ENCODE measurements at regions not wholly inside any gene's neighbourhood (a gene's known extent, or its start where the extent isn't known, plus 50 kb on each side); places are given as distances from the start of the nearest gene placed in this dataset.

DNA sequence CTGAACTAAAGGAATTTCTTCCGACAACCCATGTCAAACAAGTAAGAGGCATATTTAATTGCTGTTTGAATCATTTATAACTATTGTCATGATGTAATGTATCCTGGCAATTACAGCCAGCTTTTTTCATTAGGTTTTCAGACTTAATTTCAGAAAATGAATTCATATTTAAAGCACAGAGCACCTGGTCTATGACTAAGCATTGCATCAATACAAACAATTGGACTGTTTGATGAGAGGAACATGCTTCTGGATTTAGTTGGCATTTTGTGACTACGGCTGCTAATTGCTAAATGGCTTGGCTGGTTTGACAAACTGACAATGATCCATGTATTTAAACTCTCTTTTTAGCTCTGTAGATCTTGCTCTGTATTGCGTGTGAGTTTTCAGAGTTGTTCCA lies 853.4 kb downstream of the NCAM2 start:
- intact Hi-C loops (cut with DNase I) = no loop called here
- Histone ChIP-seq H3K27me3 (no peaks in the 10 kb centered on the region), H3K4me1 (no peaks in the 10 kb centered on the region), H3K9me3 (no peaks in the 10 kb centered on the region), H3K4me3 (no peak overlapping the region), H3K27ac (no peak overlapping the region), H3K36me3 (no peaks in the 10 kb centered on the region)
- DNase-seq (no peak), ATAC-seq (no peak)
- TF ChIP-seq, protein P1, sequence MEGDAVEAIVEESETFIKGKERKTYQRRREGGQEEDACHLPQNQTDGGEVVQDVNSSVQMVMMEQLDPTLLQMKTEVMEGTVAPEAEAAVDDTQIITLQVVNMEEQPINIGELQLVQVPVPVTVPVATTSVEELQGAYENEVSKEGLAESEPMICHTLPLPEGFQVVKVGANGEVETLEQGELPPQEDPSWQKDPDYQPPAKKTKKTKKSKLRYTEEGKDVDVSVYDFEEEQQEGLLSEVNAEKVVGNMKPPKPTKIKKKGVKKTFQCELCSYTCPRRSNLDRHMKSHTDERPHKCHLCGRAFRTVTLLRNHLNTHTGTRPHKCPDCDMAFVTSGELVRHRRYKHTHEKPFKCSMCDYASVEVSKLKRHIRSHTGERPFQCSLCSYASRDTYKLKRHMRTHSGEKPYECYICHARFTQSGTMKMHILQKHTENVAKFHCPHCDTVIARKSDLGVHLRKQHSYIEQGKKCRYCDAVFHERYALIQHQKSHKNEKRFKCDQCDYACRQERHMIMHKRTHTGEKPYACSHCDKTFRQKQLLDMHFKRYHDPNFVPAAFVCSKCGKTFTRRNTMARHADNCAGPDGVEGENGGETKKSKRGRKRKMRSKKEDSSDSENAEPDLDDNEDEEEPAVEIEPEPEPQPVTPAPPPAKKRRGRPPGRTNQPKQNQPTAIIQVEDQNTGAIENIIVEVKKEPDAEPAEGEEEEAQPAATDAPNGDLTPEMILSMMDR (IDR thresholded peaks at IDR 0.05) = no peak
- TF ChIP-seq POLR2A (IDR thresholded peaks at IDR 0.05) = no peak
- WGBS (ENCODE audit: insufficient coverage, low coverage, low lambda C conversion rate, missing lambda C conversion rate) = 53% methylated on average over 3 of the region's 3 CpGs

DNA sequence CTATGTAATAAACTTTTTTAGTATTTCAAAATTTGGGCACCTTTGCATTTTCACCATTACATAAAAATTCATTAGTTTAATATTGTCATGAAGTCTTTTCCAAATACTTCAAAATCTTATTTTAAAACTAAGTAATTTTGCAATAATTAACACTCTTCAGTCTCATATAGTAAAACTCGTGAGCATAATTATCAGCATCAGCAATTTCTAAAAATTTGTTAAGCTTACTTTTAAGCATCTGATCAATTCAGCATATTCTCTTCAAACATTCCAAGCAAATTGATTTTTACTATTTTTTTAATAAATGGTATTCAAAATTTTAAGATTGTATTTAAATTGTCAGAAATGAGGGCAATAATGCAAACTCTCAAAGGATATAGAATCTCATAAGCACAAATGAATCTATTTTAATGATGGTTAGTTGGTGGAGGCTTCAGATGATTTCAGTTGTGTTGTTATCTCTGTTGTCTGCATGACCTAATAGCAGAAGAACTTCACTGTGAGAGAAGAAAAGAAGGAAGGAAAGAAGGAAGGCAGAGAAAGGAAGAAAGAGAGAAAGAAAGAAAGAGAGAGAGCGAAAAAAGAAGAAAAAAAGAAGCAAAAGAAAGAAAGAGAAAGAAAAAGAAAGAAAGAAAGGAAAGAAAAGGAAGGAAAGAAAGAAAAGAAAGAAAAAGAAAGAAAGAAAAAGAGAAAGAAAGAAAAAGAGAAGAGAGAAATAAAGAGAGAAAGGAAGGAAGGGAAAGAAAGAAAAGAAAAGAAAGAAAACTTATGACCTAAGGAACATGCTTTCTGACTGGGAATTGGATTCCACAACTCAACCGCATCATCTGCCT lies 860.5 kb downstream of the NCAM2 start:
- no peak for ATAC-seq
- H3K27me3 ChIP-seq = no peaks in the 10 kb centered on the region
- DNase-seq = no peak
- no peak overlapping the region for H3K4me3 ChIP-seq
- TF ChIP-seq, protein P1 (IDR thresholded peaks at IDR 0.05) = no peak
- TF ChIP-seq POLR2A (IDR thresholded peaks at IDR 0.05) = no peak
- no peak overlapping the region for H3K27ac ChIP-seq
- no peaks in the 10 kb centered on the region for H3K4me1 ChIP-seq
- 59% methylated on average over 3 of the region's 3 CpGs for WGBS (ENCODE audit: insufficient coverage, low coverage, low lambda C conversion rate, missing lambda C conversion rate)
- no peaks in the 10 kb centered on the region for H3K36me3 ChIP-seq
- no peaks in the 10 kb centered on the region for H3K9me3 ChIP-seq
- intact Hi-C loops (cut with DNase I) = no loop called here

DNA sequence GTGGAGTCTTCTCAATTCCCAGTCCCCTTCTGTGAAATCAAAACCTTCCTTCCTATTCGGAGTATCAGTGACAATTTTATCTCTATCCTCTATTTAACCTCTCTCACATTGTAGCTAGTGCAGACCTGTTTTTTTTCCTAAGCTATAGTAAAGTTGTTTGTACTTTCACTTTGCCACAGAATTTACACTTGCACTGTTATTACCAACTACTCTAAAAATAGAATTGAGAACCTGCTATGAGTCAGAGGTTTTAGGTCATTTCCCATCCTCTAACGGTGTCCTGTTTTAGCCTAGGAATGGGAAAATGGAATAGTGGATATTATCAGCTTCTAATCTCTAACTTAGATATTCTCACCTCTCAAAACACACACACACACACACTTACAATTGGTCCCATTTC lies 862.7 kb downstream of the NCAM2 start:
- H3K4me1 ChIP-seq = no peaks in the 10 kb centered on the region
- peak; percentile 54 to 91 (median 66) for ATAC-seq
- WGBS (ENCODE audit: insufficient coverage, low coverage, low lambda C conversion rate, missing lambda C conversion rate) = 26% methylated on average over 2 of the region's 2 CpGs
- no peak overlapping the region for H3K27ac ChIP-seq
- H3K4me3 ChIP-seq = no peak overlapping the region
- TF ChIP-seq, protein P1 (IDR thresholded peaks at IDR 0.05) = no peak
- no peak for TF ChIP-seq POLR2A (IDR thresholded peaks at IDR 0.05)
- H3K27me3 ChIP-seq = no peaks in the 10 kb centered on the region
- H3K9me3 ChIP-seq = no peaks in the 10 kb centered on the region
- H3K36me3 ChIP-seq = no peaks in the 10 kb centered on the region
- intact Hi-C loops (cut with DNase I) = no loop called here
- DNase-seq = no peak

- DNase-seq = no peak
- intact Hi-C loops (cut with DNase I) = no loop called here
- Histone ChIP-seq H3K4me1 (no peaks in the 10 kb centered on the region), H3K36me3 (no peaks in the 10 kb centered on the region), H3K9me3 (no peaks in the 10 kb centered on the region), H3K4me3 (no peak overlapping the region), H3K27me3 (no peaks in the 10 kb centered on the region), H3K27ac (no peak overlapping the region)
- no peak for ATAC-seq
- 59% methylated on average over 4 of the region's 4 CpGs for WGBS (ENCODE audit: insufficient coverage, low coverage, low lambda C conversion rate, missing lambda C conversion rate)
- no peak for TF ChIP-seq POLR2A (IDR thresholded peaks at IDR 0.05)
- TF ChIP-seq, protein P1 (IDR thresholded peaks at IDR 0.05) = no peak
These were observed 866.2 kb downstream of the NCAM2 start for GRCh38 chr21:21864321-21864840.

All from right lobe of liver (tissue), 6 donors.